ENCODE measurements at regions not wholly inside any gene's neighbourhood (a gene's known extent, or its start where the extent isn't known, plus 50 kb on each side); places are given as distances from the start of the nearest gene placed in this dataset.

DNA sequence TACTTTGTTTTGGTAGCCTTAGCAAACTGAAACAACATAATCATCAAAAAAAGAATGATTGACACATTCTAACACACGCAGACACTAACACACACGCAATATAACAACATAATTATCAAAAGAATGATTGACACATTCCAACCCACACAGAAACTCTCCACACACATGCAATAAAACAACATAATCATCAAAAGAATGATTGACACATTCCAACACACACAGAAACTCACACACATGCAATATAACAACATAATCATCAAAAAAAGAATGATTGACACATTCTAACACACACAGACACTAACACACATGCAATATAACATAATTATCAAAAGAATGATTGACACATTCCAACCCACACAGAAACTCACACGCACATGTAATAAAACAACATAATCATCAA, 172.4 kb downstream of the THBS2 start:
- TF ChIP-seq POLR2AphosphoS5 (IDR thresholded peaks at IDR 0.05; ENCODE audit: borderline replicate concordance, low read depth, low read length) (no peak), EZH2 (IDR thresholded peaks at IDR 0.05) (no peak), FOXP2 (optimal IDR thresholded peaks at IDR 0.05; ENCODE audit: control extremely low read depth, extremely low read length, insufficient read depth) (no peak)
